ENCODE measurements at regions not wholly inside any gene's neighbourhood (a gene's known extent, or its start where the extent isn't known, plus 50 kb on each side); places are given as distances from the start of the nearest gene placed in this dataset.
A peak's percentile ranks its signal among the peaks of the same experiment; 100 is the strongest.

DNA sequence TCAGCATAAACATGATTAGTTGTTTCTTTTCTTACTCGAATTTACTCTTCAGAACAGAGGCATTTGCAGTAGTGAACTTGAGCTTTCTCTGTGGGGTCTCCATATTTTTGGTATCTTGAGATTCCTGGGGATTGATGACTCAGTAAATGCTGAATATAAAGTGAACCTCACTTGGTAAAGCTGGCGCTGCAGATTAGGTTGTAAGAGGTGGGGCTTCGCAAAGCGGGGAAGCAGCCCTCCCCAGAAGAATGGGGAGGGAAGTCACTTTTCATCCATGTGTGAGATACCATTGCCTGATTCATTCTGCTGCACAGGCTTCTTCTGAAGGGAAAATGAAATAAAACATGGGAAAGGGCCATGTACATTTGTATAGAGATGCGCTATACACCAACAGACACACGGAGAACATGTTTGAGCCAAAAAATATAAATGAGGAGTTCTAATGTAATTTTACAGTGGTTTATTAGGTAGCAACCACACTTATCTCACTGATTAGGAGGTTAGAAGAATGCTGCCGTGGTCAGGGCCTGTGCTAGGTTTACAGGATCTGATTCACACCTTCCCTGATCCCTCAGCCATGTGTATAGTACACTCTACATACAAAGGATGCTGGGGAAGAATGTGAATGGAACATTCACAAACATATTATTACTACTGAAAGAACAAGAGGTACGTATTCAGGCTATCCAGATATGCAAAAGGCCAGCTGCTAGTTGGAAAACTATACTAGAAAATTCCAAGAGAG, 63.5 kb downstream of the DNTTIP2 start:
- no peak for DNase-seq

- no peak for DNase-seq
Measured at GRCh38 chr1:93814795-93815340, 64.1 kb downstream of the DNTTIP2 start.

GRCh38 chr1:93814059-93814794, 64.8 kb downstream of the DNTTIP2 start:
- peak; percentile 43 for DNase-seq

DNA sequence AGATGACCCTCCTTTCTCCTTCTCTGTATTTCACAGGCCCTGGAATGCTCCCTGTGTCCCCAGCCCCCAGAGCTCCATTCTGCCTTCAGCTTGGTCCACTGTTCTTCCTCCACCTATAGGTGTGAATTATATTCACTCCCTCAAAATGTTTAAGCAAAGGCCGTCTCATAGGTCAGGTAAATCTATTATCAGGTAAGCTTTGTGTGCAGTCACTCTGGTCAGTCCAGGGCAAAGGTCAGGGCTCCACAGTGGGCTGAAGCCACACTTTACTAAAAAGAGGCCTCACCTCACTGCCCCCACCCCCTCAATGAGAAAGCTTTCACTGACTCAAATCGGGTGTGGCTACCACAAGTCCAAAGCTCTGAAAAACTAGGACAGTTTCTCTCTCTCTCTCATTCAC, 65.9 kb downstream of the DNTTIP2 start:
- no peak for DNase-seq

GRCh38 chr1:93811326-93812065, 67.5 kb downstream of the DNTTIP2 start:
- no peak for DNase-seq

GRCh38 chr1:93810316-93810715, 68.7 kb downstream of the DNTTIP2 start:
- DNase-seq = no peak

- DNase-seq = no peak
Measured at GRCh38 chr1:93808871-93809270, 70.1 kb downstream of the DNTTIP2 start.

- DNase-seq = no peak
Measured at GRCh38 chr1:93807311-93807930, 71.6 kb downstream of the DNTTIP2 start.

GRCh38 chr1:93805027-93805610, 73.9 kb downstream of the DNTTIP2 start:
- DNase-seq = no peak

- no peak for DNase-seq
Measured at GRCh38 chr1:93804412-93804811, 74.6 kb downstream of the DNTTIP2 start.

- DNase-seq = no peak
Measured at GRCh38 chr1:93801471-93801870, 77.5 kb downstream of the DNTTIP2 start.

DNA sequence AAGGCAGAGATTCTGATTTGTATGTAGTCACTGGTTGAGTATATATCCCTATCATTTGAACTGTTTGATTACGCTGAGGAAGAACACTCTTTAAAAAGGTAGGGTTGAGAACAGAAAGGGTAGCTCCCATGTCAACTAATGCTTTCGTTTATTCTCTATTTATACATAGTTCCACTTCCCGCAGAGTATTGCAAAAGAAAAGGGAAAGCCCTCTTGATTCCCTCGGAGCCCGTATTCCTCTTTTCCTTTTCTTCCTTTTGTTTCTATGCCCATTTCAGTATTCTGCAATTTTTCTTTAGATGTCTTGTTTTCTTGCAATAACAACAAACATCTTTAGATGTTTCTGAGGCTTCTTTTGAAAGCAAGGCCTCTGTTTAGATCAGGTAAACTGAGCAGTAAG, 78.2 kb downstream of the DNTTIP2 start:
- no peak for DNase-seq

GRCh38 chr1:93798291-93798690, 80.7 kb downstream of the DNTTIP2 start:
- no peak for DNase-seq

GRCh38 chr1:93784538-93784937, 94.5 kb downstream of the DNTTIP2 start:
- DNase-seq = no peak

DNA sequence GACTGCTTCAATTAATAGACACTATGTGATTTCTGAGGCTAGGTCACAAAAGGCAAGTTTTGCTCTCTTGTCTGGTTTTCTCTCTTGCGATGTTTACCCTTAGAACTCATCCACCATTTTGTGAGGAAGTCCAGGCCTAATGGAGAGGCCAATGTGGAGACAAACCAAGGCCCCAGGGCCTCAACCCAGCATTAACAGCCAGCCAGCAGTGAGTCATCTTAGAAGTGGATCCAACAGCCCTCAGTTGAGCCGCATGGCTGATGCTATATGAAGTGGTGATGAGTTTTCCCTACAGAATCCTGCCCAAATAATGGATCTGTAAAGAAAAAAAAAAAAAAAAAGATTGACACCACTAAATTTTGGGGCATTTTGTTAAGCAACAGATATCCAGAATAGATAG, 95.1 kb downstream of the DNTTIP2 start:
- no peak for DNase-seq

DNA sequence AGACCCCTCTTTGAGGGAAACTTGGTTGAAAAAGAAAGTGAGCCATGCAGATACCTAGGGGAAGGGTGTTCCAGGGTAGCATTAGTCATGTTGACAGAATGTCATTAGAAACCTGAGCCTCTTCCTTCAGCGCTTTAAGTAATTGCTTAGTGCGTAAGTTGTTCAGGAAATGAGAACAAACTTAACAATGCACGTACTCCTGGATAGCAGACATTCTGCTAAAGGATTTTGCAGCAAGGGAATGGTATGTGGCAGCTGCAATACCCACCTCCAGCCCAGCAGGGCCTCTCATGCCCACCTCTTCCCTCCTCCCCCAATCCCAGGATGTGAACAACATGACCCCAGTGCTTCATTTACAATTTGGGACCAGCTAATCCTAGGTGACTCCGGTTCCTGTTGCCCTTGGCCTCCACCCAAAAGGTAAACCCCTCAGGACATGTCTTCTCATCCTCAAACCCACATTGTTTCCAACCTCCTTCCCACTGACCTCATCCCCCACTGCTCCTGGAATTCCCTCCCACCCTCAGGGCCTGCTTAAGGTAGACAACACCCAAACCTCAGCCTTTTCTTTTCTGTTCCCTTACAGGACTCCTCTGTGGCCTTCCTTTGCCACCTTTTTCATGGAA, 98.0 kb upstream of the BCAR3 start:
- DNase-seq = no peak

DNA sequence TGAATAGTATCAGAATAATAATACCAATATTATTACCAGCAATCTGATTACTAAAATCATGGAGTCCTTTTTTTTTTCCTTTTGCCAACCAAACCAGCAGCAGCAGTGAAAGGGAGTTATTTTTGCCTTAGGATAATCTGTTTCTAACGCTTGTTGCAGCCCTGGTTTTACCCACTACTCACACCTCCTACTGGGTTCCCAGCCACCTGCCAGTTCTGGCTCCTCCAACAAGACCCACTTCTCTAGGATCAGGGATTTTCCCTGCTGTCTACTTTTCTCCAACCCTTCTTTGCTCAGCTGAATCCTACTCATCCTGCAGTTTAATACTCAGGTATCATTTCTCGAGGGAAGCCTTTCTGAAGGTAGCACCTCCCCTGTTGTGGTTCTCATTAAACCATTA, 96.8 kb upstream of the BCAR3 start:
- DNase-seq = no peak

DNA sequence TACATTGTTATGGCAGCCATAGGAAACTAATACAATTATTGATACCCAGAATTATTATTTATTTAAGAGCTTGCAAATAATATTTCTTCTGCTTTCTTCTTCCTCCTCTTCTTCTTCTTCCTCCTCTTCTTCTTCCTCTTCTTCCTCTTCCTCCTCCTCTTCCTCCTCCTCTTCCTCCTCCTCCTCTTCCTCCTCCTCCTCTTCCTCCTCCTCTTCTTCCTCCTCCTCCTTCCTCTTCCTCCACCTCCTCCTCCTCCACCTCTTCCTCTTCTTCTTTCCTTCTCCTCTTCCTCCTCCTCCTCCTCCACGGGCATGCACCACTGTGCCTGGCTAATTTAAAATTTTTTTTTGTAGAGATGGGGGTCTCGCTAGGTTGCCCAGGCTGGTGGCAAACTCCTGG, 95.6 kb upstream of the BCAR3 start:
- DNase-seq = no peak

GRCh38 chr1:93776728-93777127, 95.1 kb upstream of the BCAR3 start:
- DNase-seq = no peak

GRCh38 chr1:93775224-93775623, 93.6 kb upstream of the BCAR3 start:
- DNase-seq = no peak

- no peak for DNase-seq
Measured at GRCh38 chr1:93774707-93775106, 93.1 kb upstream of the BCAR3 start.

Measured in occipital lobe (tissue), 1 donor.